Right renal pelvis (tissue), 4 donors: ENCODE measurements at regions not wholly inside any gene's neighbourhood (a gene's known extent, or its start where the extent isn't known, plus 50 kb on each side); places are given as distances from the start of the nearest gene placed in this dataset.
"Not testable (repeated sequence)": the region's sequence is repeated elsewhere in the genome, so short reads cannot be mapped to it uniquely, and the experiment has no call there.

Experiments used
- DNase-seq, 4 donors: peaks; one replicate each; pipeline ENCODE4 v3.0.0-alpha.2; 2013; ENCODE audit warnings: low read depth in 4 of 4, low spot score in 3 of 4, missing footprints in 1 of 4

DNA sequence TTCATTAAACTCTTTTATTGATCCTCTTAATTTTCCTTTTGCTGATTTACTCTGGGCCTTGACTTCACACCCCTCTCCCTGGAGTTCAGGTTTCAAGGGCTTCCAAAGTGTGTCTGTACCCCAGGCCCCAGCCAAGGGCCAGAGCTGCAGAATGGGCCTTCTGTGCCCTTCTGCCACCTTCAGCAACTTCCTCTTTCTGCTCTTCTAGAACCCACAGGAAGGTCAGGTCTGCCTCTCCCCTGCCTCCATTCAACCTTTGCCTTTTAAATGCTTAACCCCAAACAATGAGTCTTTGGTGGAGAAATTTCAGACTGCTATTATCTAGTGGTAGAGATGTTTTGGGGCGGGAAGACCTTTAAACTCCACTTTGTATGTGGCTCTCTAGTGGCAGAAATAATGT, 63.1 kb downstream of the TSN start:
- no peak for DNase-seq

DNA sequence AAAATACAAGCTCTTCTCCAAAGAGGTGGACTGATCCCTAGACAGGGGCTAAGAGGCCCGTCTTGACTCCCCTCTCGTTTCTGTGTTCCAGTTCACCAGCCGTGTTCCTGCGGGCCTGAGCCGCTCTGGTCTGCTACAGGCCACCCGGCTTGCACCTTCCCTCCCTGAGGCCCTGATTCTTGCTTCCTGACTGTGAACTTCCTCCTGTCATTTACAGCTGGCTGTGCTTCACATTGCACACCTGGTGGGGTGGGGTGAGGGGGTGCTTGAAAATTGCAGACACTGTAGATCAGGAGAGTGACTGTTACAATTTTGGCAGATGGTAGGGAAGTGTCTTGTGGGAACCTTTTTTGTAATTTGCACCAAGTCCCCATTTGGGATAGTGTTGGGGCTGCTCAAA, 64.4 kb downstream of the TSN start:
- DNase-seq = no peak

DNA sequence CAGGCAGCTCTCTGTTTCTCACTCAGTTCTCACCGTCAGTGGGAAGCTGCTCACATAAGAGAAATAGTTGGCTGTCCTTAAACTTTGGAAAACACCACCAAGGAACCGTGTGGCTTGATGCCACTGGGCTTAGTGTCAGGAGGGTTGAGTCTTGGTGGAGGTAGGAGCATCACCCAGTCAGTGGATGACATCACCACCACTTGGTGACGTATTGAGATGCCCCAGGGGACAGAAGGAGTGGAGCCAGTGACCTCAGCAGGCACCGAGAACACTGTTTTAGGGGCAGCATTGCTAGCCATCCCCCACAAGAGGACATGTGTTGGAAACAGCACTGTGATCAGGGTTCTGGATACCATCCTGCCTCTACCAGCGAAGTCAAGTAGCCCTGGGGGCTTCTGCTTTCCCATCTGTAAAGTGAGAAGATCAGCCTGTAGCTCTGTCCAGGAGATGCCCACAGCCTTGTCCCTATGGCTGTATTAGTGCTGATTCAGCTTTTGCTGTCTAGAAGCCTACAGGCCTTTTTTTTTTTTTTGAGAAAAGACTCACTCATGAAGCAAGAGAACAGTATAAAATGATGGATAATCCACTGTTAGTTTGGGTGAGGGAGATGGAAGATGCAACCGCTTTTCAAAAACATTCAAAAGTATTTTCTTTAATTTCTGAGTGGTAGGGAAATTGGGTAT, 66.2 kb downstream of the TSN start:
- no peak for DNase-seq

DNA sequence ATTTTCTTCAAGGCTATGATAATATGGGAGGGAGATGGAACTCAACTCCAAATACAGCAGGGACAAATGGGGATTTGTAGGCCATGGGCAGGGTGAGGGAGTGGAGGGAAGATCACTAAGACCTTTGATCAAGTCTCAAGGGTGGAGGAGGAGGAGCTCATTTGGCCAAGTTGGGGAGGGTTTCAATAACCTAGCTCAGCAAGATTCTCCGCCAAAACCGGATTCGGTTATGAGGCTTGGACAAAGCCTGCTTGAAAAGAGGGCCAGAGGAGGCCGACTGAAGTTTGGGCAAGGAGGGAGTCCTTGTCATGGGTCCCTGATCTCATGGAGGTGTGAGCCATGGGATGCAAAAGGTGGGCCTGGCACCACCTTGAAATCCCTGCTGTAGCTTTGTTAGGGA, 68.8 kb downstream of the TSN start:
- DNase-seq = no peak

DNA sequence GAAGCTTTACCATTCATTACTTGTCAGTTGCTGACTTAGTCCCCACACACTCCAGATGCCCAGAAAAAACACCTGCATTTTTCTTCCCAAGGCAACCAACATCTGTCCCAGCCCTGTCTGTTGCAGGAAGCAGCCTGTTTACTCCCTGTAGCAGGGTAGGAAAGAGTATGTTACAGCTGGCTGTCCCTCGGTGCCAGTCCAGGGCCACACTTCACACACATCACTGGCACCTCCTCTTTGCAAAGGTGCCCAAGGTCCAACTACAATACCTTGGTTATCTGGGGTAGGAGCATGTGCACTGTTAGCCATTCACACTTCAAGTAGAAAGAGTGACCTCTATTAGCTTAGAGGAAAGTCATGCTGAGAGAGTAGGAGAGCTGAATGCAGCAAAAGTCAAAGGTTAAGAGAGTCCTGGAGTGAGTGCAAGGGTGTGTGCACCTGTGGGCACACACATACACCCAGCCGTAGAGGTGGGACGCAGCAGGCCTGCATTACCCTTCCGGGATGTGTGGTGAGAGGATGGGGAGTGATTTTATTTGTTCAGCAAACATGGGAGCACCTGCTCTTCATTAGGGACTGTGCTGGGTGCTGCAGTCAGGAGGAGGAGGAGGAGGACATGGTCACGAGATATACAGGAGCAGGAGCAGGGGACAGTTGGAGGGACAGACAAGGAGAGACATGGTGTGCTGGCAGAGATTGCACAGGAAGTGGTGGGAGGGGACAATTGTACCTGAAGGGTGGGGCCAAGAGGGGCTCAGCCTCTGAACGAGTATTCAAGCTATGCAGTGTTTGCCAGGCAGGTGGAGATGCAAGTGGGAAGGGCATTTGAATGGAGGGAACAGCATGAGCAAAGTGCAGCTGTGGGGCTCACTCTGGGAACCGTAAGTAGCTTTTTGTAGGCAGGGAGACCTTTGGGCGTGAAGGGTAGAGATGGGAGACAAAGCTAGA, 69.8 kb downstream of the TSN start:
- no peak for DNase-seq

DNA sequence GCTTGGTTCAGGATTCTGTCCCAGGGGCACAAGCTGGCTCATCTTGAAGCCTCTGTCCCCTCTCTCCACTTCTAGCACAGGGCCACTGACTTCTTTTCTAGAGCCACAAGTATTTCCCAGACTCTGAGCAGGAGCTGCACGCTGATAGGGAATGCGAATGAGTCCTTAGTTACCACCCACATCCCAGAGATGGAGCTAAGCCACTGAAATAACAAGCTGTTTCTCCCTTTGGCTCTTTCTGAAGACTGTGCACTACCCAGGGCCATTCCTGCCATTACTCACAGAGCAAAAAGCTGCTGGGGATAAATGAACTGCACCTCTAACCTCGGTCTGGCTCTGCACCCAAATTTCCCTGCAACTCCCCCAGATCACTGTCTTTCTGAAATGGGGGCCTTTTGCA, 70.6 kb downstream of the TSN start:
- DNase-seq = no peak

DNA sequence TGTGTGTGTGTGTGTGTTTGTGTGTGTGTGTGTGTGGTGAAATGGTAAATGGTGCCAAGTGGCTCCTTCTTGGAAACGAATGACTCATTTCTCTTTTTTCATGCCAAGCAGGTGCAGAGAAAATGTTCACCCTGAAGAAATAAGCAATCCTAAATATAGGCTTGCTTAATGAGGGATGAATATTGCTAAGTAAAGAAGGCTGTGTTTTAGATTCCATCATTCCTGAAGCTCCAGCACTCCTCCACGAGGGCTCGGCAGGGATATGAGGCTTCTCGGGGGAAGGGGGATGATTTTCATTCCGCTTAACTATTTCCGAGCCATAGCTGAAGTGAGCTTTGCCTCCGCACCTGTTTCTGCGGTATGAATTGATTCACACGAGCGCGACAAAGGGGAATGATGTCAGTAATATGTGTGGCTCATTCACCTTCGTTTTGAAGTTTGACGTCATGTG, 72.9 kb downstream of the TSN start:
- no peak for DNase-seq

DNA sequence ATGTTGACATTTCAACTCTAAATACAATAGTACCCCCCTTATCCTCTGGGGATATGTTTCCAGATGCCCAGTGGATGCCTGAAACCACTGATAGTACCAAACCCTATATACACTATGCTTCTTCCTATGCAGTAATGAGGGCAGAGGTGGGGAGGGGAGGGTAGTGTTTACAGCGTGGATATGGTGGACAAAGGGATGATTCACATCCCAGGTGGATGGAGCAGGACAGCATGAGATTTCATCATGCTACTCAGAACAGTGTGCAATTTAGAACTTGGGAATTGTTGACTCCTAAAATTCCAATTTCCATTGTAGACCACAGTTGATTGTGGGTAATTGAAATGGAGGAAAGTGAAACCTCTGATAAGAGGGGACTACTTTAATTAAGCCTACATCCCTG, 75.4 kb downstream of the TSN start:
- DNase-seq = no peak

DNA sequence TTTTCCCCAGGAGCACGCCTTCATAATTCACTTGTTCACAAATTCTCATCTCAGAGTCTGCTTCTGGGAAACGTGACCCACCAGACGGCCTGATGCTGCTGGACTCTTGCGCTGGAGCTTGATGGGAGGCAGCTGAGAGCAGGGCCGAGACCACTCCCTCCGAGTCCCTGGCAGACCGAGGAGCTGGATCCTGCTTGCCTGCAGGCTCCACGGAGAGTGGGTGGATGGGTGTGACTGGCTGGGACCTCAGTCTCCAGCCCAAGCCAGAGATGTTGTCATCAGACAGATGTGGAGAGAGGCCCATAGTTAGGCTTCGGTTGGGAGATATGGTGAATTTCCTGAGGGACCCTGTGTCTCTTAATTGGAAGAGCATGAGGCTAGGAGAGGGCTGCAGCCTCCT, 76.4 kb downstream of the TSN start:
- no peak for DNase-seq

DNA sequence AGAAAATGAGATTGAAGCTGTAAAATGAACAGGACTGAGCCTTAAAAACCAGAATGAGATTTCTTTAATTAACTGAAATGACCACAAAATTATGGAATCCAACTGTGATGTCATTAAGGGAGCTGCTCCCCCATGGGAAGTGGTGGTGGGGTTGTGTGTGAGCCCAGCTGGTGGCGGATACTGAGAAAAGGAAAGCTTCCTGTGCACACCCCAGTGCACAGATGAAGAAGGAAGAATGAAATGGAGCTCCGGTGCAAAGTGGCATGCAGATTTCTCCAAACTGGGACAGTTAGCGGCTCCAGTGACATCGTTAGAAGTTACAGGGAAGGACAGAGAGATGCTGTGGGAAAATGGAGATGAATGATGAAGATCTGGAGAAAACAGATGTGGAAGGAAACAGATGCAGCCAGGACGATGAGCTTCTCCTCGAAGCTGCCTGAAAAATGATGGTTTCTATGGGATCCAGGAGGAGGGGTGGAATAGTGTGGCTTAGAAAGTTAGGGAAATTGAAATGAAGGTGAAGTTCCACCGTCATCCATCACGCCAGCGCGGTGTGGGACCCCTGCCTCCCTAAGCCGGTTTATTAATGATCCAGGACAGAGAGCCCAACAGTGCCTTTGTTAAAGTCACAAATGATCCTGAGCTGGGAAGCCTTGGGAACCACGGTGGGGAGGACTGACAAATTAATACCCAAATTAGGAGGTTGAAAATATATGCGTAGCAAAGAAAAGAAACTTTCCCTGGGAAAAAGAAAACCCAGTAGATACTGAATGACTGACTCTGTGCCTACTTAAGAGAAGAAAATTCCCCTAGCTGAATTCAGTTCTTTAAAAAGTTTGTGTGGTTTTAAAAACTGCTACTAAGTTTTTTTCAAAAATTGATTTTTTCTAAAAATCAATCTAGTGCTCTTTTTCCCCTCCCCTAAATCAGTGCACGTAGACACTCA, 77.2 kb downstream of the TSN start:
- DNase-seq = no peak

DNA sequence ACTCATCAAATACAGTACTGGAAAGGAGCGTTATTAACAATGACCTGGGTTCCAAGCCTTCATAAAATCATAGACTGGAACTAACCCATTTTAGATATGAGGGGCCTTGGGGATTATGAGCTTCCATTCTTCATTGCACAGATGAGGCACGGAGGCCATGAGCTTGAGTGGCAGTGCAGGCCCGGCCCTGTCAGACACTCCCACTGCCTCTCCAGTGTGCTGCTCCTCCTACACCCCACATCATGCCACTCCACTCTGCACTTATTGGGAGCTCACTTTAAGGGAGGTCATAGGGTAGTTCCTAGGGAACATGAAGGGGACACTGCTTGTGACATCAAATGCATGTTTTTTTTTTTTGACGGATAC, 77.9 kb downstream of the TSN start:
- no peak for DNase-seq

DNA sequence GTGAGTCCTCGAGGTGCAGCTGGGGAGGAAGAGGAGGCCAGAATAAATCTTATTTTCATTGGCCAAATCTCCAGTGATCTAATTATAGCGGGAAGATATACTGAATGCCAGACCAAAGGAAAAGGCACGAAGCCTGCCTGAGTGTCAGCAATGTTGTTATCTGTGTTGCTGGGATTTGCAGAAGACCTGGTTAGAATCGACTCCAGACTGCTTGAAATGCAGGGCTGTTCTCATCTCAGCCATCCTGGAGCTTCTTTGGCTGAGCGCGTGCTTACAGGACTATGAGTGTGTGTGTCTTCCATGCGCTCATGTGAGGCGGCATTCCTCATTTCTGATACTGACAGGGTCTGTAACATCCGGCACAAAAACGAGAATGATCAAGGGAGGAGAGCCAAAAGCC, 81.2 kb downstream of the TSN start:
- DNase-seq = no peak

DNA sequence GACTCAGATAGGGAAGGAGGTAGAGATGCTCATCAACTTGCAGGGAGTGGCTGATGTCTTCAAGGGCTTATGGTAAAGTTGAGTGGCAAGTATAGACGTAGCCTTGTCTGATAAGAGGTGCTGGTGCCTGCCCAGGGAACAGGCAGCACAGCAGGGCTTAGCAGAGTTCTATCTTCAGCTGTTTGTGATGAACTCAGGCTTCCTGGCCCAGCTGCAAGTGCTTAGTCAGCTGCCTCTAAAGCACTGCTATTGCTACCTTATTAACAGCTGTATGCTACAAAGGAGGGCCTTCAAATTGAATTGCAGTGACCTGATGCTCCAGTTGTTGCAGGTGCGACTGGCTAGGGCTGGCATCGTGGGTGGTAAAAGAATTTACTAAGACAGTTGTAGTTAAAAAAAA, 82.1 kb downstream of the TSN start:
- no peak for DNase-seq

DNA sequence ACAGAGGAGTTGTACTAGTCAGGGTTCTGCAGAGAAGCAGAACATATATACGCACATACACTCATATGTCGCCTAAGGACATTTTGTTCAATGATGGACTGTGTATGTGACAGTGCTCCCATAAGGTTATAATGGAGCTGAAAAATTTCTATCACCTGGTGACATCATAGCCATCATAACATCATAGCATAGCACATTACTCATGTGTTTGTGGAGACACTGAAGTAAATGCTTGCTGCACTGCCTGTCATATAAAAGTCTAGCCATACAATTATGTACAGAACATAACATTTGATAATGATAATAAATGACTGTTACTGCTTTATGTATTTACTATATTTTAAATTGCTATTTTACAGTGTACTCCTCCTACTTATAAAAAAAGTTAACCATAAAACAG, 83.1 kb downstream of the TSN start:
- no peak for DNase-seq

DNA sequence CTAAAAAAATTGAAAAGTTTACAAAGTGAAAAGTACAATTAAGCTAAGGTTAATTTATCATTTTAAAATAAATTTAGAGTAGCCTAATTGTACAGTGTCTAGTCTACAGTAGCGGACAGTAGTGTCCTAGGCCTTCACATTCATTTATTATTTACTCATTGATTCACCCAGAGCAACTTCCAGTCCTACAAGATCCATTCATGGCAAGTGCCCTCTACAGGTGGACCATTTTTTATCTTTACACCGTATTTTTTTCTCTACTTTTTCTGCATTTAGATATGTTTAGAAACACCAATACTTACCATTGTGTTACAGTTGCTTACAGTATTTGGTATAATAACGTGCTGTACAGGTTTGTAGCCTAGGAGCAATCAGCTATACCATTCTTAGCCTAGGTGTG, 84.1 kb downstream of the TSN start:
- DNase-seq = no peak

DNA sequence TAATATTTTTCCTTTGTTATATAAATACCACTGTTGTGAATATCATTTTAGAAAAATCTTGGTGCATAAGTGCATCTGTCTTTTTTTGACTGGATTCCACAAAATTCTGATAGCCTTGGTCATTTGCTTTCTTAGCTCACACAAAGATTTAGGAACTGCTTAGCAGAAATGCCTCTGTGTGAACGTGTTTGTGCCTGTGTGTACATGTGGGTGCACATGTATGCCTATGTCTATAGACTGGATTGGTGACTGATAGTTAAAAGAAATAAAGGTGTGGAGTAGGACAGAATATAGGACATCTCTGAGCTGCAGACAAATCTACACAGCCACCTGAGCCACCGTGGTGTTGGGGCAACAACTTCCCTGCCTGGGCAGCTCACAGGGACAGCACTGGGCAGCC, 93.8 kb downstream of the TSN start:
- no peak for DNase-seq

DNA sequence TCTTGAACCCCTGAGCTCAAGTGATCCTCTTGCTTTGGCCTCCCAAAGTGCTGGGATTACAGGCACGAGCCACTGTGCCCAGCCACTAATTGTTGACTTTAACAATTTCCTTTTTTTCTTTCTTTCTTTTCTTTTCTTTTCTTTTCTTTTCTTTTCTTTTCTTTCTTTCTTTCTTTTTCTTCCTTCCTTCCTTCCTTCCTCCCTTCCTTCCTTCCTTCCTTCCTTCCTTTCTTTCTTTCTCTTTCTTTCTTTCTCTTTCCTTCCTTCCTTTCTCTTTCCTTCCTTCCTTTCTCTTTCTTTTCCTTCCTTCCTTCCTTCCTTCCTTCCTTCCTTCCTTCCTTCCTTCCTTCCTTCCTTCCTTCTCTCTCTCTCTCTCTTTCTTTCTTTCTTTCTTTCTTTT, 97.7 kb downstream of the TSN start:
- not testable (repeated sequence) for DNase-seq

DNA sequence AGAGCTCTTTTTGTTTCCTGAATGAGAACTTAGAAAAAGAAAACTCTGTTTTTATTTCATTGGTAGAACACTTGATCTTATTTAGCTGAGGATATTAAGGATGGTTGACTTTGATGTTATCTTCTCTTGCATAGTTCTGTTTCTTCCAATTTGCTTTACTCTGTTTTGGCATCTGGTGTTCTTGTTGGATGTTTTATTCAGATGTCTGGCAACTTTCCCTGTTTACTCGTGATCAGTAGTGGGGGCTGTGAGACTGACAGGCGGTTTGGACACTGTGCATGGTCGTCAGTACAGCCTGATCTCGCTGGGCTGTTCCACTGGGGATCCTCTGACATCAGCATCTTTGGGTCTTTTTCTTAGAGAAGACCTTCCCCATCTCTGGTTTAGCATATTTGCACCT, 100.1 kb downstream of the TSN start:
- DNase-seq = no peak

DNA sequence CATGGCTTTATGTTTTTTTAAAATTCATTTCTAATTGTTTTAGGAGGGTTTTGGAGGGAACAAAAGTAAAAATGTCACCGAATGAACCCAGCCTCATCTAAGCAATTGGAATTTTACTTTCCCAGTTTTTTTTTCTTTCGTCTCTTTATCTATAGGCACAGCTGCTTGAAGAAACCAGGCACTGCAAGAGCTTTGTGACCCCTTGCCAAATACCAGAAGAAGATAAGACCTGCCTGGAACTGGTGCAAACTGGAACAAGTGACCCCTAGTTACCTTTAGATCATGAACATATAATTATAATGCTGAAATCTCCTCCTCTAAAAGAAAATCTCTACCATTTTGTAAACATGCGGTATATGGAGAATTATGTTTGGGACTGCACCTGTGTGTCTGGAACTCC, 100.9 kb downstream of the TSN start:
- DNase-seq = no peak

DNA sequence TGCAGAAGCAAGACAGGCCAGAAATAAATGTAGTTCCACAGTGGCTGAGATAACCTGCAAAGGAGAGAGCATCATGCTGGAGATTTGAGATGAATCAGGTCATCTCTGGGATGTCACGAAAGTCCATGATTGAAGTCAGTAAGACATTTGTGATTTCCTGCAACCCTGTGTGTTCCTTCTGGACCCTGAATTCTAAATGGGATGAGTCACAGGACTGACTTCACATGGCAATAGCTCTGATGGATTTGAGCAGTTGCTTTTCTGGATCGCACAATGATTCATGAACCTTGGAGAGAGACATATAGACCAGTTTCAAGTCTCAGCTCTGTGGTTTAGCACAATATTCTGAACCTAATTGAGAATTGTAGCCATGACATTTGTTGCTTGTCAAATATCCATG, 102.9 kb downstream of the TSN start:
- no peak for DNase-seq

DNA sequence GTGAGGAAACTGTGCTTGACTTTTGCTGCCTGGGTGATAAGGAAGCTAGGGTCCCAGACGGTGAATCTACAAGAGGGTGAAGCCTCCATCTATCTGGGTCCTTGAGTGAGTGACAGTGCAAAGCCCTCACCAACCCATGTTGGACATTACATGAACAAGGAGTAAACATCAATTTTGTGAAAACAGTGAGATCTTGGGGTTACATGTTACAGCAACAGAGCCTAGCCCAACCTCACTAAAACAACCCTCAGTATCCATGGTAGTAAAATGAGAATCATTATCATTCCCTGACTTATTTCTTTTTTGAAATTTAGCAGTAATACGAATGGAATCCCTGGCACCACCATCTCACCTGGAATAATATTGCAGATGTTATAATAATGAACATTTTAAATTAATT, 103.4 kb downstream of the TSN start:
- DNase-seq = no peak
